ENCODE measurements at regions not wholly inside any gene's neighbourhood (a gene's known extent, or its start where the extent isn't known, plus 50 kb on each side); places are given as distances from the start of the nearest gene placed in this dataset.

GRCh38 chr6:1047981-1048541 is 263.8 kb upstream of the FOXQ1 start:
- TF ChIP-seq POLR2A (IDR thresholded peaks at IDR 0.05) = no peak
- TF ChIP-seq CTCF (IDR thresholded peaks at IDR 0.05) = no peak

Data from breast epithelium (tissue), 3 donors.